Choroid plexus epithelial cell (primary cell): ENCODE measurements at regions not wholly inside any gene's neighbourhood (a gene's known extent, or its start where the extent isn't known, plus 50 kb on each side); places are given as distances from the start of the nearest gene placed in this dataset.

Source experiments
- DNase-seq: peaks from one replicate; pipeline ENCODE4 v3.0.0-alpha.2; 2010; ENCODE audit warnings: low read depth
- H3K4me3 ChIP-seq: 2 replicates; pipeline ENCODE4 v1.5.1; 2011; ENCODE audit warnings: low read depth, mild to moderate bottlenecking, control low read depth, low read length, moderate library complexity
- TF ChIP-seq, protein P1 (sequence below): conservative IDR thresholded peaks from 2 replicates; pipeline ENCODE4 v1.5.1; 2011; ENCODE audit warnings: low read depth, mild to moderate bottlenecking, control low read depth, inconsistent platforms, low read length, moderate library complexity

- no peak for DNase-seq
- TF ChIP-seq, protein P1, sequence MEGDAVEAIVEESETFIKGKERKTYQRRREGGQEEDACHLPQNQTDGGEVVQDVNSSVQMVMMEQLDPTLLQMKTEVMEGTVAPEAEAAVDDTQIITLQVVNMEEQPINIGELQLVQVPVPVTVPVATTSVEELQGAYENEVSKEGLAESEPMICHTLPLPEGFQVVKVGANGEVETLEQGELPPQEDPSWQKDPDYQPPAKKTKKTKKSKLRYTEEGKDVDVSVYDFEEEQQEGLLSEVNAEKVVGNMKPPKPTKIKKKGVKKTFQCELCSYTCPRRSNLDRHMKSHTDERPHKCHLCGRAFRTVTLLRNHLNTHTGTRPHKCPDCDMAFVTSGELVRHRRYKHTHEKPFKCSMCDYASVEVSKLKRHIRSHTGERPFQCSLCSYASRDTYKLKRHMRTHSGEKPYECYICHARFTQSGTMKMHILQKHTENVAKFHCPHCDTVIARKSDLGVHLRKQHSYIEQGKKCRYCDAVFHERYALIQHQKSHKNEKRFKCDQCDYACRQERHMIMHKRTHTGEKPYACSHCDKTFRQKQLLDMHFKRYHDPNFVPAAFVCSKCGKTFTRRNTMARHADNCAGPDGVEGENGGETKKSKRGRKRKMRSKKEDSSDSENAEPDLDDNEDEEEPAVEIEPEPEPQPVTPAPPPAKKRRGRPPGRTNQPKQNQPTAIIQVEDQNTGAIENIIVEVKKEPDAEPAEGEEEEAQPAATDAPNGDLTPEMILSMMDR, result no peak
- H3K4me3 ChIP-seq, result no peak overlapping the region
Measured at GRCh38 chr3:124398594-124398993, 331.7 kb upstream of the UMPS start.

DNA sequence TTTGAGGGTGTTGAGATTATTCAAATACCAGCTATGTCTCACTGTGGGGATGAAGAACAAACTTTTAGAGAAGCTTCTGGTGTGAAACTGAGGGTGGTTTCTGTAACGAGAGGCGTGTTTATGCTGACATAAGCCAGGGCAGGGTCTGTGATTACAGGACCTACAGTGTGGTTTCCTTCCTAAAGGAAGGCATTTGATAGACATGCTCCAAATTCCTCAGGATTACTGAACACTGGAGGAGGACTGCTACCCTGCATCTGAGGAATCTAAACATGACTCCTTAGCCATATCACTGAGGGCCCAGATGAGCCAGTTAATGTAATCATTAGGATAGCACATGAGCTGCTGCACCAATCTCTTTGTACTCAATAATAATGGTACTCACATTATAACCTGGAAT, 328.4 kb upstream of the UMPS start:
- H3K4me3 ChIP-seq, result no peak overlapping the region
- DNase-seq, result peak; percentile 18
- TF ChIP-seq, protein P1, result no peak

DNA sequence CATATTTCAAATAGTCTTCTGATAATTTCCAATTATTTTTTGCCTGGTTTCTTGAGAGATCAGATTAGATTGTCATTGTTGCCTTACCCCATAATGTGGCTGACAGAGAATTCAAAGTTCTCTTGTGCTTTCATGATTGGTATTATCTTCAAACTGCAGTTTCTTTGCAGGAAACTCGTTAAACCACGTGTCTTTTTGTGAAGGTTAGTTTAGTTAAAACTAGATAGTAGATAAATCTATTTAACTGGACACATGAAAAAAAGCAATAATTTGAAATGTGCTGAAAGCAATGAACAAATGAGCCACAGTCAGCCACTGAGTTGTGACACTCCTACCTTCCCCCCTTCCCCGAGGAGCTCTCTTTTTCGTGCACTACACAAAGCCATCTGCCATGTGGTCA, 327.5 kb upstream of the UMPS start:
- TF ChIP-seq, protein P1, result no peak
- DNase-seq, result no peak
- no peak overlapping the region for H3K4me3 ChIP-seq

DNA sequence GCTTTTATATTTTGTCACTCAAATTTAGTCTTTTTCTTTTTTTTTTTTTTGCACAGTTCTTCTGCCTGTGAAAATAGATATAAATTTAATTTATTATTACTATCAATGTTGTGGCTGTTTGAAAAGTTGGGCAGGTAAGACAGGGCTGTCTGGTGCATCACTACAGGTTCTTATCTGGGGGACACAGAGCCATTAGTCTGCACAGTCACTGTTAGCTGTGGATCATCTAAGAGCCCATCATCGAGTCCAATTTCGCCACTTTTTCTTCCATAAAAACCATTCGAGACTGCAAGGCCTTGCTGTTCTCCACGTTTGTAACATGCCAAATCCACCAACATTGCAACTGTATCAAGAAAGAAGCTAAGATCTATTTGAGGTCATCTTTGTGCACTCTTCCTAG, 325.6 kb upstream of the UMPS start:
- TF ChIP-seq, protein P1, result no peak
- DNase-seq, result no peak

DNA sequence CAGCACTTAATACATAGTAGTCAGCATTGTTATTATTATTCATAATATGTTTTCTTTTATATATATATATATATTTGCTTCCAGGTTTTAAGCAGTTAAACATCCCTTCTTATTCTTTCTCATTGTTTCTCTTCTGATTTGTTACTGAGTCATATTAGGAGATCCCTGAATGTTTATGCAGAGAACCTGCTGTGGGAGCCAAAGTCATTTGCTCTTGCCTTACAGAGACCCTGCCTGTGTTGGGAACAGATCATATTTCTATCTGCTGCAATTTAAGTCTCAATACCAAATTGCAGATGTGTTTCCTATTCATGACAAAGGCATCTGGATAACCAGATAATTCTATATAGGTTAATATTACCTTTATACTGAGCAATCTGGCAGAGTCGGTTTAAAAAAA, 323.0 kb upstream of the UMPS start:
- peak; percentile 25 for DNase-seq

More for the DNA sequence above, 325.6 kb upstream of the UMPS start:
- H3K4me3 ChIP-seq, result no peak overlapping the region

DNA sequence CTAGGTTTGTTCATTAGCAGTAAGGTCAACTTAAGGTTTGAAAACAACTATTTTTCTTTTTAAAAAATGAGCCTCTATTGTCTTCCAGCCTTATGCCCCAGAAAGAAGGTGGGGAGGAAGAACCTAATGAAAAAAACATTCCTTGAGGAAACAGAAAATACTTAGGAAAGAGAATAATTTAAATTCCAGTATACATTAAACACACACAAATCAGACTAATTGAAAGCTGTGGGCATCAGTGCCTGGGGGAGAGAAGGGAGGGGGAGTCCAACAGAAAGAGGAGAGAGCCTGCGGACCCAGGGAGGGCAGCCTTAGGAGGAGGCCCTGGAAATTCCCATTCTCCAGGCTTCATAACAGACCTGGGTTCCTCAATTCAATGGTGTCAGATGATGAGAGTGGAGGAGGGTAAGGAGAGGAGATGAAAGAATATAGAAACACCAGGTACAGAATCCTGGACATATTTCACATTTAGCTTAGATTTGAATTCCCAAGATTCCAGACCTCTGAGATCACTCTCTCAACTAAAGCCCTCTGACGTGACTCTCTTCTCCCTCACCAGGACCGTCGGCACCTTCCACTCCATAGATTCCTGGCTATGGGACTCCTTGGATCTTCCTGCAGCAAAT, 320.5 kb upstream of the UMPS start:
- H3K4me3 ChIP-seq, result no peak overlapping the region
- TF ChIP-seq, protein P1, result no peak
- peak; percentile 65 for DNase-seq

More for the DNA sequence above, 323.0 kb upstream of the UMPS start:
- H3K4me3 ChIP-seq, result no peak overlapping the region
- TF ChIP-seq, protein P1, result no peak

DNA sequence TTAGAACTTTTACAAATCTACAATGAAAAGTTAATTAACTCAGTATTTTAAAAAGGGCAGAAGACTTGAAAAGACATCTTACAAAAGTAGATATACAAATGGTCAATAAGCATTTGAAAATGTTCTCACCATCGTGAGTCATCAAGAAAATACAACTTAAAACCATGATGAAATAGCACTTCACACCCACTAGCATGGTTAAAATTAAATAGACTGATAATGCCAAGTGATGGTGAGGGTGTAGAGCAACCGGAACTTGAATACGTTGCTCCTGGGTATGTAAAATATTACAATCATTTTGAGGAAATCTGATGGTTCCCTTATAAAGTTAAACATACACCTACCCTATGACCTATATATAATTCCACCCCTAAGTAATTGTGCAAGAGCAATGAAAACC, 319.8 kb upstream of the UMPS start:
- peak; percentile 25 for DNase-seq
- TF ChIP-seq, protein P1, result no peak
- H3K4me3 ChIP-seq, result no peak overlapping the region
